IMR-90 (cell line): ENCODE measurements at regions not wholly inside any gene's neighbourhood (a gene's known extent, or its start where the extent isn't known, plus 50 kb on each side); places are given as distances from the start of the nearest gene placed in this dataset.

Source experiments
- ATAC-seq: fragments of 200-7000 bp; cut with Tn5 transposase; 2 replicates; pipeline ENCODE4 v1.9.1; 2020; ENCODE audit warnings: low read depth, mild to moderate bottlenecking, moderate library complexity
- BruUV-seq: library from RNA; stranded (reverse); fragments of 400-500 nt; replicated peaks from 2 replicates; lab custom pipeline; 2021; lab: Mats Ljungman, UMichigan
- CTCF ChIA-PET: fragments of 300-600 bp; formaldehyde crosslinking; extraction: SDS; loops from one replicate; lab custom pipeline; 2021; ENCODE audit warnings: antibody characterized with exemption; lab: Yijun Ruan, JAX
- POLR2A ChIA-PET: fragments of 300-600 bp; sonication (Branson Sonifier 250); formaldehyde crosslinking; loops from one replicate; lab custom pipeline; 2022; ENCODE audit warnings: antibody characterized with exemption; ENCODE audit not compliant: unreplicated experiment; lab: Charles Lee
- DNase-seq: peaks from one replicate; pipeline ENCODE4 v3.0.0; 2013
- H2AFZ ChIP-seq: replicated peaks from 2 replicates; pipeline ENCODE3; 2013; ENCODE audit warnings: low read length, mild to moderate bottlenecking; ENCODE audit not compliant: poor library complexity
- H2AK5ac ChIP-seq: 2 replicates; pipeline ENCODE4 v1.6.1; 2013; ENCODE audit warnings: low read depth, low read length, inconsistent platforms
- H2AK9ac ChIP-seq: replicated peaks from 2 replicates; pipeline ENCODE3; 2013; ENCODE audit warnings: mild to moderate bottlenecking, low read depth, low read length, moderate library complexity; ENCODE audit not compliant: poor library complexity
- H2BK120ac ChIP-seq: 2 replicates; pipeline ENCODE4 v1.6.1; 2013; ENCODE audit warnings: low read depth, low read length, inconsistent platforms
- H2BK15ac ChIP-seq: 3 replicates; pipeline ENCODE4 v1.6.1; 2013; ENCODE audit warnings: low read depth, low read length, inconsistent platforms
- H2BK20ac ChIP-seq: 2 replicates; pipeline ENCODE4 v1.6.1; 2013; ENCODE audit warnings: low read depth, mild to moderate bottlenecking, inconsistent platforms, low read length, moderate library complexity
- H2BK5ac ChIP-seq: 2 replicates; pipeline ENCODE4 v1.6.1; 2013; ENCODE audit warnings: mild to moderate bottlenecking, low read depth, low read length, inconsistent platforms; ENCODE audit not compliant: poor library complexity, severe bottlenecking
- H3K14ac ChIP-seq: replicated peaks from 2 replicates; pipeline ENCODE4 v1.6.1; 2013; ENCODE audit warnings: low read depth, low read length, inconsistent platforms
- H3K18ac ChIP-seq: 2 replicates; pipeline ENCODE4 v1.6.1; 2013; ENCODE audit warnings: low read depth, low read length, control low read depth
- H3K23ac ChIP-seq: 2 replicates; pipeline ENCODE4 v1.6.1; 2013; ENCODE audit warnings: low read depth, low read length, inconsistent platforms
- H3K27ac ChIP-seq: 2 replicates; pipeline ENCODE4 v1.5.1; 2013; ENCODE audit warnings: mild to moderate bottlenecking, control low read depth, low read length; ENCODE audit not compliant: insufficient read depth
- H3K27me3 ChIP-seq: 2 replicates; pipeline ENCODE4 v1.6.1; 2013; ENCODE audit warnings: low read length; ENCODE audit not compliant: control insufficient read depth, insufficient read depth
- H3K36me3 ChIP-seq: 2 replicates; pipeline ENCODE4 v1.6.1; 2013; ENCODE audit warnings: low read length, mixed read lengths; ENCODE audit not compliant: control insufficient read depth, insufficient read depth
- H3K4ac ChIP-seq: 2 replicates; pipeline ENCODE4 v1.6.1; 2013; ENCODE audit warnings: low read depth, low read length, inconsistent platforms
- H3K4me1 ChIP-seq: 2 replicates; pipeline ENCODE4 v1.6.1; 2013; ENCODE audit warnings: low read length, mixed read lengths; ENCODE audit not compliant: control insufficient read depth, insufficient read depth
- H3K4me2 ChIP-seq: 2 replicates; pipeline ENCODE4 v1.6.1; 2013; ENCODE audit warnings: low read depth, mild to moderate bottlenecking, control low read depth, low read length, moderate library complexity
- H3K4me3 ChIP-seq: 2 replicates; pipeline ENCODE4 v1.5.1; 2013; ENCODE audit warnings: low read depth, mild to moderate bottlenecking, control low read depth, low read length, moderate library complexity; ENCODE audit not compliant: insufficient read depth
- H3K56ac ChIP-seq: 2 replicates; pipeline ENCODE4 v1.6.1; 2013; ENCODE audit warnings: low read length, inconsistent platforms; ENCODE audit not compliant: insufficient read depth; ENCODE audit errors: extremely low read depth
- H3K79me1 ChIP-seq, 2 experiments: 2 replicates each; pipeline ENCODE4 v1.6.1; 2013; ENCODE audit warnings: low read length in 2 of 2, inconsistent platforms in 1 of 2, low read depth in 1 of 2
- H3K9ac ChIP-seq: 2 replicates; pipeline ENCODE4 v1.6.1; 2013; ENCODE audit warnings: low read depth, low read length, control low read depth
- H3K9me1 ChIP-seq: 2 replicates; pipeline ENCODE4 v1.6.1; 2013; ENCODE audit warnings: low read length, inconsistent platforms; ENCODE audit not compliant: insufficient read depth
- H3K9me3 ChIP-seq: 2 replicates; pipeline ENCODE4 v1.6.1; 2013; ENCODE audit warnings: low read length; ENCODE audit not compliant: control insufficient read depth, insufficient read depth
- H4K20me1 ChIP-seq: 2 replicates; pipeline ENCODE4 v1.6.1; 2013; ENCODE audit warnings: low read length, inconsistent platforms; ENCODE audit not compliant: insufficient read depth
- H4K5ac ChIP-seq: 2 replicates; pipeline ENCODE4 v1.6.1; 2013; ENCODE audit warnings: mild to moderate bottlenecking, low read depth, low read length, control low read depth
- H4K8ac ChIP-seq, 2 experiments: 2 replicates each; pipeline ENCODE4 v1.6.1; 2013; ENCODE audit warnings: low read depth in 2 of 2, low read length in 2 of 2, control low read depth in 1 of 2, inconsistent platforms in 1 of 2
- H4K91ac ChIP-seq: 2 replicates; pipeline ENCODE4 v1.6.1; 2013; ENCODE audit warnings: low read depth, low read length, inconsistent platforms; ENCODE audit not compliant: insufficient read depth
- CHD1 ChIP-seq: IDR thresholded peaks from 2 replicates; pipeline ENCODE4 v1.6.1; 2012; ENCODE audit warnings: low read depth, low read length, improper control_type of control experiment
- POLR2A ChIP-seq: IDR thresholded peaks from 2 replicates; pipeline ENCODE4 v1.6.1; 2012; ENCODE audit warnings: mild to moderate bottlenecking, low read depth, low read length
- RCOR1 ChIP-seq: IDR thresholded peaks from 2 replicates; pipeline ENCODE4 v1.6.1; 2012; ENCODE audit warnings: mild to moderate bottlenecking, low read length, improper control_type of control experiment; ENCODE audit not compliant: insufficient replicate concordance
- WGBS, 2 experiments: methylation state at CpG; one replicate each; pipeline versions ENCODE4 v1.1.5 to v1.1.7; 2013; ENCODE audit warnings: missing lambda C conversion rate in 2 of 2; ENCODE audit not compliant: insufficient read length in 1 of 2; ENCODE audit errors: extremely low coverage in 2 of 2; 5-methylcytosine and 5-hydroxymethylcytosine counted together
- dilution Hi-C: fragments of 300-500 bp; cut with HindIII; formaldehyde crosslinking; loops from one replicate; pipeline ENCODE4 v1.14.3; 2018; ENCODE audit warnings: low sequenced_read_pairs; ENCODE audit not compliant: unreplicated experiment
- in situ Hi-C: fragments of 300-500 bp; cut with MboI; formaldehyde crosslinking; loops from 3 replicates; pipeline ENCODE4 v1.14.3; 2019; ENCODE audit warnings: low sequenced_read_pairs, inconsistent platforms, mixed read lengths
- intact Hi-C: fragments of 100-400 bp; cut with micrococcal nuclease; formaldehyde crosslinking; loops from 2 replicates; pipeline ENCODE4 v1.10.0; 2022
- TF ChIP-seq, protein P1 (sequence below): conservative IDR thresholded peaks from 2 replicates; pipeline ENCODE4 v1.5.1; 2012; ENCODE audit warnings: mild to moderate bottlenecking, low read depth, low read length, improper control_type of control experiment

DNA sequence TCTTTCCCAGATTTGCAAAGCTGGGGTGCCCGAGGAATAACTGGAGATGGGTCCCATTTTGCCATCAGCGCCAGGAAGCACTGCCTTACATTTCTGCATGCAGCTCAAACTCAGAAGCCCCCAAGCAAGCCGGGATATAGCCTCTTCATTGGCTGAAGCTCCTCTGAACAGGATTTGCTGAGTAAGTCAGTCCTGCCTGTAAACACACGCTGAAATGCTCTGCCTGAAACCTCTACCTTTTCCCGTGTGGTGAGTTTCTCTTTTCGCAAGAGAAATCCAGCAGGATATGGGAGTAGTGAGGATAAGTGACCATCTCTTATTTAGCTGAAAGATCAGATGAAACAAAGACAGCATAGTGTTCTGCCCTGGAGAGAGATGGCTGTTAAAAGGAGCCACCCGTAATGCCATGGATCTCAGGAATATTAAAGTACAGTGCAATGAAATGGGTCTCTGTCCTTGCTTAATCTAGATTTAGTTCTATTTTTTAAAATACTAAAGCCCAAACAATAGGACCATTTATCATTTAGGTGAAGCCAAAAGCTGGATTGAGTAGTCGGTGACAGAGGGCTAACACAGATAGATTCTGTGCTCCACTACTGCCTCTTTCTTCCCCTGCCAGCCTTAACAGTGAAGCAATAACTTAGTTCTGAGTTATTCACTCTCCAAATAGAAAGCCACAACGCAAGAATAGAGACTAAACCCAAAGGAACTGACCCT, 177.5 kb upstream of the PPP2R2B start:
- Histone ChIP-seq H4K5ac (no peak overlapping the region), H2BK20ac (no peak overlapping the region), H2BK5ac (no peak overlapping the region), H4K91ac (no peak overlapping the region), H4K20me1 (no peaks in the 10 kb centered on the region), H4K8ac (no peak overlapping the region), H3K27me3 (no peaks in the 10 kb centered on the region), H3K9me1 (no peaks in the 10 kb centered on the region), H3K4ac (no peak overlapping the region), H3K56ac (no peak overlapping the region), H3K9me3 (no peaks in the 10 kb centered on the region), H3K4me1 (no peaks in the 10 kb centered on the region), H3K4me3 (no peak overlapping the region), H2BK15ac (no peak overlapping the region), H3K23ac (no peak overlapping the region), H3K18ac (no peak overlapping the region), H2AK5ac (no peak overlapping the region), H3K36me3 (no peaks in the 10 kb centered on the region), H3K27ac (no peak overlapping the region), H3K9ac (no peak overlapping the region), H3K4me2 (no peak overlapping the region), H2AK9ac (no peak overlapping the region), H3K14ac (no peak overlapping the region), H2AFZ (no peak overlapping the region), H2BK120ac (no peak overlapping the region), H3K79me1 (no peaks in the 10 kb centered on the region)
- intact Hi-C loops = no loop called here
- no TSS peak for BruUV-seq
- in situ Hi-C loops = no loop called here
- dilution Hi-C loops = no loop called here
- ChIA-PET POLR2A (no interaction called here), CTCF (no interaction called here)
- ATAC-seq (no peak), DNase-seq (no peak)
- WGBS, 2 experiments = no CpG with 5 or more reads among the region's 9 CpGs
- TF ChIP-seq POLR2A (no peak), CHD1 (no peak), RCOR1 (no peak)
- TF ChIP-seq, protein P1, sequence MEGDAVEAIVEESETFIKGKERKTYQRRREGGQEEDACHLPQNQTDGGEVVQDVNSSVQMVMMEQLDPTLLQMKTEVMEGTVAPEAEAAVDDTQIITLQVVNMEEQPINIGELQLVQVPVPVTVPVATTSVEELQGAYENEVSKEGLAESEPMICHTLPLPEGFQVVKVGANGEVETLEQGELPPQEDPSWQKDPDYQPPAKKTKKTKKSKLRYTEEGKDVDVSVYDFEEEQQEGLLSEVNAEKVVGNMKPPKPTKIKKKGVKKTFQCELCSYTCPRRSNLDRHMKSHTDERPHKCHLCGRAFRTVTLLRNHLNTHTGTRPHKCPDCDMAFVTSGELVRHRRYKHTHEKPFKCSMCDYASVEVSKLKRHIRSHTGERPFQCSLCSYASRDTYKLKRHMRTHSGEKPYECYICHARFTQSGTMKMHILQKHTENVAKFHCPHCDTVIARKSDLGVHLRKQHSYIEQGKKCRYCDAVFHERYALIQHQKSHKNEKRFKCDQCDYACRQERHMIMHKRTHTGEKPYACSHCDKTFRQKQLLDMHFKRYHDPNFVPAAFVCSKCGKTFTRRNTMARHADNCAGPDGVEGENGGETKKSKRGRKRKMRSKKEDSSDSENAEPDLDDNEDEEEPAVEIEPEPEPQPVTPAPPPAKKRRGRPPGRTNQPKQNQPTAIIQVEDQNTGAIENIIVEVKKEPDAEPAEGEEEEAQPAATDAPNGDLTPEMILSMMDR = no peak
